KMS-11 (cell line): ENCODE measurements at regions not wholly inside any gene's neighbourhood (a gene's known extent, or its start where the extent isn't known, plus 50 kb on each side); places are given as distances from the start of the nearest gene placed in this dataset.

Experiments
- H2AFZ ChIP-seq: fragments of 200-600 bp; sonication (generic); 2 replicates; pipeline ENCODE4 v1.6.1; 2016; ENCODE audit warnings: antibody characterized with exemption, mixed run types, low read depth
- H3K27ac ChIP-seq: fragments of 200-600 bp; sonication (generic); 2 replicates; pipeline ENCODE4 v1.6.1; 2016; ENCODE audit warnings: mild to moderate bottlenecking, mixed run types
- H3K27me3 ChIP-seq: fragments of 200-600 bp; sonication (generic); 2 replicates; pipeline ENCODE4 v1.6.1; 2017; ENCODE audit warnings: mild to moderate bottlenecking, low read depth, mixed run types, moderate library complexity; ENCODE audit not compliant: insufficient read depth
- H3K36me3 ChIP-seq: fragments of 200-600 bp; sonication (generic); 2 replicates; pipeline ENCODE4 v1.6.1; 2017; ENCODE audit warnings: mild to moderate bottlenecking, mixed run types; ENCODE audit not compliant: insufficient read depth
- H3K4me1 ChIP-seq: fragments of 200-600 bp; sonication (generic); 2 replicates; pipeline ENCODE4 v1.6.1; 2016; ENCODE audit warnings: mild to moderate bottlenecking, low read depth, mixed run types; ENCODE audit not compliant: poor library complexity, severe bottlenecking
- H3K4me2 ChIP-seq: fragments of 200-600 bp; sonication (generic); 2 replicates; pipeline ENCODE4 v1.7.0; 2016; ENCODE audit warnings: mild to moderate bottlenecking, mixed run types
- H3K4me3 ChIP-seq: fragments of 200-600 bp; sonication (generic); IDR thresholded peaks from 2 replicates; pipeline ENCODE4 v1.6.1; 2017; ENCODE audit warnings: low read depth, low read length, mixed read lengths; ENCODE audit not compliant: insufficient read depth
- H3K79me2 ChIP-seq: fragments of 200-600 bp; sonication (generic); 2 replicates; pipeline ENCODE4 v1.6.1; 2016; ENCODE audit warnings: low read depth, mixed run types; ENCODE audit not compliant: insufficient read depth
- H3K9ac ChIP-seq: fragments of 200-600 bp; sonication (generic); 2 replicates; pipeline ENCODE4 v1.6.1; 2016; ENCODE audit warnings: mild to moderate bottlenecking, mixed run types
- H4K20me1 ChIP-seq: fragments of 200-600 bp; sonication (generic); 2 replicates; pipeline ENCODE4 v1.6.1; 2016; ENCODE audit warnings: mild to moderate bottlenecking, mixed run types; ENCODE audit not compliant: insufficient read depth
- TF ChIP-seq, protein P1 (sequence below): fragments of 200-600 bp; sonication (generic); conservative IDR thresholded peaks from 2 replicates; pipeline ENCODE4 v1.6.1; 2017; ENCODE audit warnings: low read depth, mild to moderate bottlenecking, antibody characterized with exemption, low read length, moderate library complexity, mixed read lengths

- no peaks in the 10 kb centered on the region for H4K20me1 ChIP-seq
- H3K79me2 ChIP-seq = no peaks in the 10 kb centered on the region
- no peak overlapping the region for H3K4me2 ChIP-seq
- H3K27me3 ChIP-seq = no peaks in the 10 kb centered on the region
- TF ChIP-seq, protein P1, sequence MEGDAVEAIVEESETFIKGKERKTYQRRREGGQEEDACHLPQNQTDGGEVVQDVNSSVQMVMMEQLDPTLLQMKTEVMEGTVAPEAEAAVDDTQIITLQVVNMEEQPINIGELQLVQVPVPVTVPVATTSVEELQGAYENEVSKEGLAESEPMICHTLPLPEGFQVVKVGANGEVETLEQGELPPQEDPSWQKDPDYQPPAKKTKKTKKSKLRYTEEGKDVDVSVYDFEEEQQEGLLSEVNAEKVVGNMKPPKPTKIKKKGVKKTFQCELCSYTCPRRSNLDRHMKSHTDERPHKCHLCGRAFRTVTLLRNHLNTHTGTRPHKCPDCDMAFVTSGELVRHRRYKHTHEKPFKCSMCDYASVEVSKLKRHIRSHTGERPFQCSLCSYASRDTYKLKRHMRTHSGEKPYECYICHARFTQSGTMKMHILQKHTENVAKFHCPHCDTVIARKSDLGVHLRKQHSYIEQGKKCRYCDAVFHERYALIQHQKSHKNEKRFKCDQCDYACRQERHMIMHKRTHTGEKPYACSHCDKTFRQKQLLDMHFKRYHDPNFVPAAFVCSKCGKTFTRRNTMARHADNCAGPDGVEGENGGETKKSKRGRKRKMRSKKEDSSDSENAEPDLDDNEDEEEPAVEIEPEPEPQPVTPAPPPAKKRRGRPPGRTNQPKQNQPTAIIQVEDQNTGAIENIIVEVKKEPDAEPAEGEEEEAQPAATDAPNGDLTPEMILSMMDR = no peak
- no peak overlapping the region for H3K4me3 ChIP-seq
- H2AFZ ChIP-seq = no peak overlapping the region
- H3K9ac ChIP-seq = no peak overlapping the region
- H3K36me3 ChIP-seq = no peaks in the 10 kb centered on the region
- H3K4me1 ChIP-seq = no peaks in the 10 kb centered on the region
- H3K27ac ChIP-seq = no peak overlapping the region
These were observed 551.5 kb downstream of the RIT2 start for GRCh38 chr18:42563995-42564394.

DNA sequence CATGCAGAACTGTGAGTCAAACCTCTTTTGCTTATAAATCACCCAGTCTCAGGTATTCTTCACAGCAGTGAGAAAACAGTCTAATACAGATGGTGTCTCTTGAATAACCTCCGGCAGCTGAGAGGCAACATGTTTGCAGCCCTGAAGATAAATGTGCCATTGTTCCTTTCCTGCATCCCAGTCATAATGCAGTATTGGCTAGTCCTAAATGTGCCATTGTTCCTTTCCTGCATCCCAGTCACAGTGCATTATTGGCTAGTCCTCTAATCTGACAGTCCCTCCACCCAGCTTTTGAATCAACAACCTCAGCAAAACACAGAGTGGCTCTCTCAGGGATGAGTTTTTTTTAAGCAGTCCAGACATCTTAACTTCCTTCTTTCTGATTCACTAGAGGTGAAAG is 550.7 kb downstream of the RIT2 start:
- Histone ChIP-seq H3K27ac (no peak overlapping the region), H3K36me3 (no peaks in the 10 kb centered on the region), H3K4me2 (no peak overlapping the region), H3K4me3 (no peak overlapping the region), H3K27me3 (no peaks in the 10 kb centered on the region), H3K4me1 (no peaks in the 10 kb centered on the region), H2AFZ (no peak overlapping the region), H3K9ac (no peak overlapping the region), H4K20me1 (no peaks in the 10 kb centered on the region), H3K79me2 (no peaks in the 10 kb centered on the region)
- TF ChIP-seq, protein P1 = no peak

- no peak overlapping the region for H3K4me3 ChIP-seq
- no peaks in the 10 kb centered on the region for H3K36me3 ChIP-seq
- no peak overlapping the region for H3K27ac ChIP-seq
- H3K27me3 ChIP-seq = no peaks in the 10 kb centered on the region
- H3K79me2 ChIP-seq = no peaks in the 10 kb centered on the region
- no peak overlapping the region for H3K9ac ChIP-seq
- no peak overlapping the region for H2AFZ ChIP-seq
- H4K20me1 ChIP-seq = no peaks in the 10 kb centered on the region
- H3K4me1 ChIP-seq = no peaks in the 10 kb centered on the region
- TF ChIP-seq, protein P1 = no peak
- no peak overlapping the region for H3K4me2 ChIP-seq
These were observed 546.7 kb downstream of the RIT2 start for GRCh38 chr18:42568773-42569172.

DNA sequence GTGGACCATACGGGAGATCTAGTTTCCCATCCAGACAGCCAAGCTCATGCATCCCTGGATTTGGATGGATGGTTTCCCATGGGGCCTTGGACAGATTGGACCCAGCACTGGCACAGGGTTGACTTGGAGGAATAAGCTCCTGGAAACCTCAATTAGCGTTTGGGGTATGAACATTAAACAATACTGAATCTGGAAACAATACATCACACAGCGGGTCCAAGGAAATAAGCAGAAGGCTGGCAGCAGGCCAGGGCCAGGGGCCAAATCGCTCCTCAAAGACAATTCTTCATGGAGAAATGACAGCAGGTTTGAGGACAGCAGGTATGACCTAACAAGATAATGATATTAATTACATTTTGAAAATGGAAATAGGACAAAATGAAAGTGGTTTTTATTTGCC is 540.6 kb downstream of the RIT2 start:
- TF ChIP-seq, protein P1 = no peak
- no peaks in the 10 kb centered on the region for H3K4me1 ChIP-seq
- no peak overlapping the region for H3K9ac ChIP-seq

More for the DNA sequence above, 540.6 kb downstream of the RIT2 start:
- Histone ChIP-seq H3K4me3 (no peak overlapping the region), H3K4me2 (no peak overlapping the region), H3K36me3 (no peaks in the 10 kb centered on the region), H2AFZ (no peak overlapping the region), H3K27me3 (no peaks in the 10 kb centered on the region), H3K79me2 (no peaks in the 10 kb centered on the region), H4K20me1 (no peaks in the 10 kb centered on the region), H3K27ac (no peak overlapping the region)
